AG04450 (cell line): ENCODE measurements at regions not wholly inside any gene's neighbourhood (a gene's known extent, or its start where the extent isn't known, plus 50 kb on each side); places are given as distances from the start of the nearest gene placed in this dataset.

Source experiments
- CTCF ChIA-PET: fragments of 300-600, 350-600 bp; formaldehyde crosslinking; extraction: SDS; loops from one replicate; lab custom pipeline; 2022; ENCODE audit warnings: antibody characterized with exemption, inconsistent platforms; lab: Charles Lee
- POLR2A ChIA-PET: fragments of 350-600 bp; formaldehyde crosslinking; extraction: SDS; loops from one replicate; lab custom pipeline; 2021; ENCODE audit warnings: antibody characterized with exemption, inconsistent platforms; lab: Yijun Ruan, JAX
- DNase-seq: peaks from one replicate; pipeline ENCODE4 v3.0.0-alpha.2; 2011; ENCODE audit warnings: low read depth, low spot score
- H3K27ac ChIP-seq: one replicate; pipeline ENCODE4 v1.5.1; 2012; ENCODE audit warnings: low read depth, low read length, control low read depth
- H3K27me3 ChIP-seq: one replicate; pipeline ENCODE4 v1.6.0; 2012; ENCODE audit warnings: low read length; ENCODE audit not compliant: control insufficient read depth, insufficient read depth
- H3K4me3 ChIP-seq: 2 replicates; pipeline ENCODE4 v1.5.1; 2011; ENCODE audit warnings: mild to moderate bottlenecking, low read depth, low read length, control low read depth
- H3K9me3 ChIP-seq: 2 replicates; pipeline ENCODE4 v1.5.1; 2012; ENCODE audit warnings: low read length; ENCODE audit not compliant: control insufficient read depth, insufficient read depth
- CTCF ChIP-seq: IDR thresholded peaks from 2 replicates; pipeline ENCODE4 v1.5.1; 2011; ENCODE audit warnings: low read depth, low read length, control low read depth, inconsistent platforms

DNA sequence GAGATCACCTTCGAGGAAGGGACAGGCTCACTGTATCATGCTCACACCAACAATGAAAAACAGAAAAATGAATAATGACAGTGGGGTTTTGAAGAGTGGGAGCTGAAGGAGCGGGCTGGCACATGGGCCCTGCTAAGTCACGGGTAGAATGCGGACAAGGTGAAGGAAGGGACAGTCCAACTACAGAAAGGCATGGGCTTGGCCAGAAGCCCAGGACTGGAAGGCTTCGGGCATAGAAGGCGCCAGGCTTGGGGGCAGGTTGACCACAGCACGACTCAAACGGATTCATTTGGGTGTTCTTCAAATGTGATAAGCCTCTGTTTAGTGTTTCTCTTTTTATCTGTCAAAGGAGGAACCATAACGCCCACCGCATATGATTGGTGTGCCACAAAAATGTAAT is 509.5 kb downstream of the CCSER2 start:
- no peak overlapping the region for H3K4me3 ChIP-seq
- peaks cover 14% of the 10 kb centered on the region for H3K9me3 ChIP-seq
- POLR2A ChIA-PET = no interaction called here
- H3K27me3 ChIP-seq = no peaks in the 10 kb centered on the region
- TF ChIP-seq CTCF = no peak
- no peak overlapping the region for H3K27ac ChIP-seq
- DNase-seq = no peak
- CTCF ChIA-PET = no interaction called here

- CTCF ChIA-PET = no interaction called here
- Histone ChIP-seq H3K9me3 (peaks cover 14% of the 10 kb centered on the region), H3K27ac (no peak overlapping the region), H3K27me3 (no peaks in the 10 kb centered on the region), H3K4me3 (no peak overlapping the region)
- no peak for TF ChIP-seq CTCF
- DNase-seq = no peak
- POLR2A ChIA-PET = no interaction called here
Observed at GRCh38 chr10:84838851-84839250, 510.5 kb downstream of the CCSER2 start.

GRCh38 chr10:84842593-84842992 is 514.2 kb downstream of the CCSER2 start:
- TF ChIP-seq CTCF = no peak
- Histone ChIP-seq H3K27ac (no peak overlapping the region), H3K27me3 (no peaks in the 10 kb centered on the region), H3K4me3 (no peak overlapping the region), H3K9me3 (peaks cover 18% of the 10 kb centered on the region)
- ChIA-PET POLR2A (no interaction called here), CTCF (no interaction called here)
- no peak for DNase-seq

GRCh38 chr10:84844461-84844860 is 516.1 kb downstream of the CCSER2 start:
- TF ChIP-seq CTCF = no peak
- Histone ChIP-seq H3K4me3 (no peak overlapping the region), H3K27me3 (no peaks in the 10 kb centered on the region), H3K9me3 (peaks cover 12% of the 10 kb centered on the region), H3K27ac (no peak overlapping the region)
- POLR2A ChIA-PET = no interaction called here
- DNase-seq = no peak
- CTCF ChIA-PET = no interaction called here

- TF ChIP-seq CTCF = no peak
- H3K27me3 ChIP-seq = no peaks in the 10 kb centered on the region
- no peak for DNase-seq
- H3K4me3 ChIP-seq = no peak overlapping the region
- ChIA-PET CTCF (no interaction called here), POLR2A (no interaction called here)
- H3K27ac ChIP-seq = no peak overlapping the region
- peaks cover 12% of the 10 kb centered on the region for H3K9me3 ChIP-seq
Observed at GRCh38 chr10:84845628-84846261, 517.4 kb downstream of the CCSER2 start.
